Naive thymus-derived CD4-positive, alpha-beta T cell (primary cell): ENCODE measurements at regions not wholly inside any gene's neighbourhood (a gene's known extent, or its start where the extent isn't known, plus 50 kb on each side); places are given as distances from the start of the nearest gene placed in this dataset.
"Not testable (repeated sequence)": the region's sequence is repeated elsewhere in the genome, so short reads cannot be mapped to it uniquely, and the experiment has no call there.

Source experiments
- ATAC-seq: fragments of 150-1000 bp; cut with Tn5 transposase; 2 replicates; pipeline ENCODE4 v1.10.0; 2021; ENCODE audit warnings: mild to moderate bottlenecking, moderate library complexity
- CTCF ChIA-PET: fragments of 350-600 bp; sonication (Branson Sonifier 250); formaldehyde crosslinking; loops from one replicate; lab custom pipeline; 2021; ENCODE audit warnings: antibody characterized with exemption; lab: Charles Lee
- POLR2A ChIA-PET: fragments of 350-600 bp; sonication (Branson Sonifier 250); formaldehyde crosslinking; loops from one replicate; lab custom pipeline; 2021; ENCODE audit warnings: antibody characterized with exemption, inconsistent platforms; lab: Charles Lee
- DNase-seq, 9 donors: peaks; one replicate each; pipeline versions ENCODE4 v3.0.0 to v3.0.0-alpha.2; 2020 to 2022; ENCODE audit warnings: mixed read lengths in 1 of 9
- H3K27ac ChIP-seq: one replicate; pipeline ENCODE4 v1.7.0; 2013; ENCODE audit warnings: mild to moderate bottlenecking, low read depth, low read length, moderate library complexity
- H3K27me3 ChIP-seq, 2 donors: one replicate each; pipeline ENCODE4 v1.7.0; 2013; ENCODE audit warnings: low read length in 2 of 2, mild to moderate bottlenecking in 2 of 2, moderate library complexity in 2 of 2; ENCODE audit not compliant: control insufficient read depth in 2 of 2, insufficient read depth in 2 of 2
- H3K36me3 ChIP-seq, 3 experiments: 1 replicate in 2 of 3; 2 replicates in 1 of 3; pipeline ENCODE4 v1.7.0; 2013; ENCODE audit warnings: low read length in 3 of 3, mild to moderate bottlenecking in 3 of 3, moderate library complexity in 1 of 3; ENCODE audit not compliant: insufficient read depth in 3 of 3, control insufficient read depth in 2 of 3
- H3K4me1 ChIP-seq, 2 donors: one replicate each; pipeline ENCODE4 v1.7.0; 2013; ENCODE audit warnings: low read length in 2 of 2, mild to moderate bottlenecking in 2 of 2, moderate library complexity in 1 of 2; ENCODE audit not compliant: control insufficient read depth in 2 of 2, insufficient read depth in 2 of 2
- H3K4me3 ChIP-seq: 2 replicates; pipeline ENCODE4 v1.7.0; 2013; ENCODE audit warnings: mild to moderate bottlenecking, low read length
- H3K9me3 ChIP-seq, 3 experiments: 1 replicate in 2 of 3; 2 replicates in 1 of 3; pipeline ENCODE4 v1.7.0; 2013; ENCODE audit warnings: low read length in 3 of 3; ENCODE audit not compliant: control insufficient read depth in 2 of 3
- H3K27ac Mint-ChIP-seq, 9 donors: one replicate each; pipeline ENCODE4 v1.8.0; 2020 to 2022; ENCODE audit warnings: mixed read lengths in 9 of 9, mild to moderate bottlenecking in 8 of 9, moderate library complexity in 5 of 9, inconsistent platforms in 2 of 9
- H3K27me3 Mint-ChIP-seq, 5 donors: one replicate each; pipeline ENCODE4 v1.8.0; 2021 to 2022; ENCODE audit warnings: mixed read lengths in 5 of 5, mild to moderate bottlenecking in 1 of 5
- H3K36me3 Mint-ChIP-seq, 5 donors: one replicate each; pipeline ENCODE4 v1.8.0; 2020 to 2022; ENCODE audit warnings: mixed read lengths in 5 of 5, mild to moderate bottlenecking in 3 of 5, inconsistent platforms in 1 of 5
- H3K4me1 Mint-ChIP-seq, 7 donors: one replicate each; pipeline ENCODE4 v1.8.0; 2020 to 2022; ENCODE audit warnings: mixed read lengths in 7 of 7, mild to moderate bottlenecking in 3 of 7, inconsistent platforms in 1 of 7
- H3K4me3 Mint-ChIP-seq, 10 donors: one replicate each; pipeline ENCODE4 v1.8.0; 2020 to 2022; ENCODE audit warnings: mild to moderate bottlenecking in 10 of 10, mixed read lengths in 10 of 10, moderate library complexity in 6 of 10, inconsistent platforms in 2 of 10
- H3K9me3 Mint-ChIP-seq, 11 donors: one replicate each; pipeline ENCODE4 v1.8.0; 2020 to 2022; ENCODE audit warnings: mixed read lengths in 11 of 11, mild to moderate bottlenecking in 4 of 11, inconsistent platforms in 1 of 11, moderate library complexity in 1 of 11
- intact Hi-C, 2 donors: fragments of 100-400 bp; cut with micrococcal nuclease; formaldehyde crosslinking; loops; one replicate each; pipeline ENCODE4 v1.15.1; 2023

DNA sequence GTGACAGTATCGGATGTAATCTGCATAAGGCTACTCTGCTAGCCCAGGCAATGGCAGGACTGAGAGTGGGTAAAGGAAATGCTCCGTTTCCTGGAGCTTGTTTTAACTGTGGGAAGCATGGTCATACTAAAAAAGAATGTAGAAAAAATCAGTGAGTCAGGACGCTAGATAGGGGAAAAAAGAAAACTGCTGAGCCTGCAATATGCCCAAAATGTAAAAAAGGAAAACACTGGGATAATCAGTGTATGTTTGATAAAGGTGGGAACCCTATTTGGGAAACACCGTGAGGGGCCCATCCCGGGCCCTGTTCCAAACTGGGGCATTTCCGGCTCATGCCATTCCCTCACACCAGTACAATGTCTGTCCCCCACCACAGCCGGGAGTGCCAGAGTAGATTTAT, 775.8 kb downstream of the ZPLD1 start:
- peaks cover 0 to 7% (median 2%) of the 10 kb centered on the region in 11 donors for H3K9me3 Mint-ChIP-seq
- intact Hi-C loops = no loop called here
- POLR2A ChIA-PET = no interaction called here
- H3K4me3 ChIP-seq = no peak overlapping the region
- H3K9me3 ChIP-seq = no peaks in the 10 kb centered on the region
- DNase-seq (no peak), ATAC-seq (no peak)
- no peak overlapping the region for H3K27ac ChIP-seq
- CTCF ChIA-PET = no interaction called here
- H3K27ac Mint-ChIP-seq = no peak overlapping the region
- no peak overlapping the region for H3K4me3 Mint-ChIP-seq
- no peaks in the 10 kb centered on the region for H3K27me3 Mint-ChIP-seq
- no peaks in the 10 kb centered on the region for H3K4me1 ChIP-seq
- H3K36me3 ChIP-seq = no peaks in the 10 kb centered on the region
- no peaks in the 10 kb centered on the region for H3K36me3 Mint-ChIP-seq
- H3K4me1 Mint-ChIP-seq = no peaks in the 10 kb centered on the region
- H3K27me3 ChIP-seq = no peaks in the 10 kb centered on the region

GRCh38 chr3:103218146-103218545, 783.3 kb downstream of the ZPLD1 start:
- CTCF ChIA-PET = no interaction called here

GRCh38 chr3:103218793-103219192, 784.0 kb downstream of the ZPLD1 start:
- H3K4me1 Mint-ChIP-seq = no peaks in the 10 kb centered on the region

More at GRCh38 chr3:103218146-103218545, 783.3 kb downstream of the ZPLD1 start:
- intact Hi-C loops = no loop called here
- POLR2A ChIA-PET = no interaction called here
- no peaks in the 10 kb centered on the region for H3K36me3 ChIP-seq
- H3K4me1 ChIP-seq = no peaks in the 10 kb centered on the region
- ATAC-seq (no peak), DNase-seq (no peak)
- Mint-ChIP-seq H3K4me3 (no peak overlapping the region), H3K36me3 (no peaks in the 10 kb centered on the region), H3K9me3 (peaks cover 0 to 10% (median 0%) of the 10 kb centered on the region in 11 donors), H3K4me1 (no peaks in the 10 kb centered on the region), H3K27me3 (no peaks in the 10 kb centered on the region), H3K27ac (no peak overlapping the region)
- no peaks in the 10 kb centered on the region for H3K9me3 ChIP-seq
- no peak overlapping the region for H3K4me3 ChIP-seq
- no peaks in the 10 kb centered on the region for H3K27me3 ChIP-seq
- no peak overlapping the region for H3K27ac ChIP-seq

DNA sequence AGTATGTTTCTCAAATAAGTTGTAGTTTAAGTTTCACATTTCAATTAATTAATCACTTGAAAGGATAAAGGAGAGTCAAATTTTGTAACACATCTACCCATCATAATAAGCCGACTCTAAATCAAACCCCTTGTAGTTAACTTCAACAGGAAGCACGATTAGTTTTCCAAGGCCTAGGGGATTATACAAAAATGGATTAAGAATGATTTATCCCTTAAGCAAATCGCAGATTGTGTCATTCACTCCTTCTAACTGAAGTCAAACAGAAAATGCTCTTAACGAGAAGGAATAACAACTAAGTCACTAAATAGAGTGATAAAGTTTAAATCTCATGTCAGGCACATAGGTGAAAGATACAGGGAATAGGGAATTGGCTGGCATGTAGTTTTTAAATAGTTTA, 792.8 kb downstream of the ZPLD1 start:
- intact Hi-C loops = no loop called here
- H3K36me3 ChIP-seq = no peaks in the 10 kb centered on the region
- ChIA-PET POLR2A (no interaction called here), CTCF (no interaction called here)
- DNase-seq (no peak), ATAC-seq (no peak)
- H3K4me3 ChIP-seq = no peak overlapping the region
- H3K27ac ChIP-seq = no peak overlapping the region
- Mint-ChIP-seq H3K36me3 (no peaks in the 10 kb centered on the region), H3K27ac (no peak overlapping the region), H3K9me3 (peaks cover 0 to 11% (median 0%) of the 10 kb centered on the region in 11 donors), H3K4me3 (no peak overlapping the region), H3K4me1 (no peaks in the 10 kb centered on the region), H3K27me3 (no peaks in the 10 kb centered on the region)
- H3K4me1 ChIP-seq = no peaks in the 10 kb centered on the region
- no peaks in the 10 kb centered on the region for H3K9me3 ChIP-seq
- no peaks in the 10 kb centered on the region for H3K27me3 ChIP-seq

More at GRCh38 chr3:103218793-103219192, 784.0 kb downstream of the ZPLD1 start:
- Mint-ChIP-seq H3K9me3 (peaks cover 0 to 10% (median 0%) of the 10 kb centered on the region in 11 donors), H3K36me3 (no peaks in the 10 kb centered on the region), H3K27me3 (no peaks in the 10 kb centered on the region), H3K4me3 (no peak overlapping the region), H3K27ac (no peak overlapping the region)
- H3K27me3 ChIP-seq = no peaks in the 10 kb centered on the region
- ChIA-PET CTCF (no interaction called here), POLR2A (no interaction called here)
- intact Hi-C loops = no loop called here
- H3K4me1 ChIP-seq = no peaks in the 10 kb centered on the region
- DNase-seq = no peak
- no peak for ATAC-seq
- H3K4me3 ChIP-seq = no peak overlapping the region
- H3K9me3 ChIP-seq = no peaks in the 10 kb centered on the region
- H3K27ac ChIP-seq = no peak overlapping the region
- no peaks in the 10 kb centered on the region for H3K36me3 ChIP-seq

DNA sequence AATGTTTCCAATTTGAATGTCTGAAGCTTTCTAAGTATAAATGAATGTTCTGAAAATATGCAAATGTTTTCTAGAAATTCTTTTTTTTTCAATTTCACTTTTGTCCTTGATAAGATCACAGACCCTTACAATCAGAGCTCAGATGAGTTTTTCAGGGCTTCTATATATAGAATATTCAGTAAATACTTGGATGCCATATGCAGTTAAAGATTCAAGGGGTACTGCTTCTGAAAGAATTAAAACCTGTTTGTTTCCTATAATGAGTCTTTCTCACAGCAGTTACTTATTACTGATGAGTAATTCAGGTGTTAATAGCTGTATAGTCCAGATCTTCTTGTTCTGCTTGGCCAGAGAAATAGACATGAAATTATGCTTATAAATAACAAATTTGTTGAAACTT, 812.6 kb downstream of the ZPLD1 start:
- DNase-seq = no peak
- peaks cover 0 to 7% (median 0%) of the 10 kb centered on the region in 11 donors for H3K9me3 Mint-ChIP-seq
- Histone ChIP-seq H3K27me3 (no peaks in the 10 kb centered on the region), H3K27ac (no peak overlapping the region), H3K4me1 (no peaks in the 10 kb centered on the region), H3K36me3 (no peaks in the 10 kb centered on the region), H3K9me3 (no peaks in the 10 kb centered on the region), H3K4me3 (no peak overlapping the region)
- CTCF ChIA-PET = interaction anchor here (0.7 kb wide), 1 partner anchor 14 kb away, joined by 3 read pairs; no protein-coding TSS in a partner anchor
- intact Hi-C loops = no loop called here
- POLR2A ChIA-PET = no interaction called here
- no peak for ATAC-seq
- peaks cover 0 to 4% (median 0%) of the 10 kb centered on the region in 5 donors for H3K36me3 Mint-ChIP-seq
- no peaks in the 10 kb centered on the region for H3K27me3 Mint-ChIP-seq
- no peak overlapping the region for H3K4me3 Mint-ChIP-seq
- H3K27ac Mint-ChIP-seq = no peak overlapping the region
- H3K4me1 Mint-ChIP-seq = no peaks in the 10 kb centered on the region

- POLR2A ChIA-PET, H3K27me3 ChIP-seq, H3K4me3 ChIP-seq, ATAC-seq, intact Hi-C loops, H3K36me3 ChIP-seq, H3K4me1 ChIP-seq, H3K27me3 Mint-ChIP-seq, H3K36me3 Mint-ChIP-seq, DNase-seq, H3K9me3 ChIP-seq, H3K4me1 Mint-ChIP-seq, CTCF ChIA-PET, H3K4me3 Mint-ChIP-seq, H3K27ac ChIP-seq, H3K27ac Mint-ChIP-seq: not testable (repeated sequence)
- H3K9me3 Mint-ChIP-seq = peaks cover 0 to 16% (median 4%) of the 10 kb centered on the region in 11 donors
Observed at GRCh38 chr3:103254827-103255226, 820.0 kb downstream of the ZPLD1 start.

DNA sequence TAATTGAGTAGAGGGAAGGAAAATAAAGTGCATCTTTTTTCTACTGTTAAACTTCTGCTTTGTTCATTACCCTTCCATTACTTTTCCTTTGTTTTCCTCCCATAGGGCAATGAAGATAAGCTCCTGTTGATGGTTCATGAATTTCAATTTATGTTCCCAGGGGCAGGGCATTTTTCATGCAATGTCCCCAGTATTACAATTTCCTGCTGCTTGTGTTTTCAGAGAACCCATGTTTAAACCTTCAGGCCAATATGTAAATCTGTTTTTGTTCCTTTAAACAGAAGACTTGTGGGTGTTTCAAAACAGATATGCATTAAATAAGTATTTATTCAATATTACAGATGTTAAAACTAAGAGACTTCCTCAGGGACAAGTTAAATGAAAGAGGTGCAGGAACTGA, 834.5 kb downstream of the ZPLD1 start:
- Mint-ChIP-seq H3K9me3 (peaks cover 0 to 22% (median 13%) of the 10 kb centered on the region in 11 donors), H3K36me3 (no peaks in the 10 kb centered on the region), H3K4me3 (no peak overlapping the region), H3K4me1 (no peaks in the 10 kb centered on the region), H3K27ac (no peak overlapping the region), H3K27me3 (no peaks in the 10 kb centered on the region)
- CTCF ChIA-PET = no interaction called here
- intact Hi-C loops = no loop called here
- DNase-seq = no peak
- Histone ChIP-seq H3K27ac (no peak overlapping the region), H3K27me3 (no peaks in the 10 kb centered on the region), H3K4me3 (no peak overlapping the region), H3K9me3 (no peaks in the 10 kb centered on the region), H3K36me3 (no peaks in the 10 kb centered on the region), H3K4me1 (no peaks in the 10 kb centered on the region)
- ATAC-seq = no peak
- POLR2A ChIA-PET = no interaction called here
